SK-N-SH treated with all-trans-retinoic acid at 6 μM for 48 hours (cell line): ENCODE measurements at regions not wholly inside any gene's neighbourhood (a gene's known extent, or its start where the extent isn't known, plus 50 kb on each side); places are given as distances from the start of the nearest gene placed in this dataset.
A peak's percentile ranks its signal among the peaks of the same experiment; 100 is the strongest.

ENCODE experiments used
- ATAC-seq: fragments of 200-7000 bp; cut with Tn5 transposase; 3 replicates; pipeline ENCODE4 v1.9.1; 2020; ENCODE audit warnings: mild to moderate bottlenecking, moderate library complexity
- ARNTL ChIP-seq: fragments of 450-650 bp; formaldehyde crosslinking; IDR thresholded peaks from 2 replicates; pipeline ENCODE4 v1.5.0; 2020; ENCODE audit warnings: low read depth, mild to moderate bottlenecking, moderate library complexity, borderline replicate concordance
- BACH2 ChIP-seq: fragments of 250-450 bp; sonication (Bioruptor Pico); IDR thresholded peaks from 2 replicates; pipeline ENCODE4 v1.9.0; 2021; ENCODE audit warnings: mild to moderate bottlenecking, borderline replicate concordance
- CREB5 ChIP-seq: fragments of 250-450 bp; sonication (Bioruptor Pico); IDR thresholded peaks from 2 replicates; pipeline ENCODE4 v1.5.1; 2020; ENCODE audit warnings: low read depth, mild to moderate bottlenecking, moderate library complexity
- CSDC2 ChIP-seq: fragments of 250-450 bp; sonication (Bioruptor Pico); IDR thresholded peaks from 2 replicates; pipeline ENCODE4 v1.5.0; 2020; ENCODE audit warnings: mild to moderate bottlenecking, moderate library complexity
- GLIS3 ChIP-seq: fragments of 250-450 bp; sonication (Bioruptor Pico); IDR thresholded peaks from 2 replicates; pipeline ENCODE4 v1.5.0; 2020; ENCODE audit warnings: mild to moderate bottlenecking, moderate library complexity
- OSR1 ChIP-seq: fragments of 250-450 bp; sonication (Bioruptor Pico); IDR thresholded peaks from 2 replicates; pipeline ENCODE4 v1.8.0; 2022; ENCODE audit warnings: moderate library complexity, mild to moderate bottlenecking, inconsistent platforms
- POU6F1 ChIP-seq: fragments of 250-450 bp; sonication (Bioruptor Pico); IDR thresholded peaks from 2 replicates; pipeline ENCODE4 v1.8.0; 2021; ENCODE audit warnings: low read depth, mild to moderate bottlenecking, moderate library complexity, borderline replicate concordance
- PPARA ChIP-seq: fragments of 250-450 bp; sonication (Bioruptor Pico); IDR thresholded peaks from 2 replicates; pipeline ENCODE4 v1.5.0; 2020; ENCODE audit warnings: mild to moderate bottlenecking, borderline replicate concordance
- RARB ChIP-seq: fragments of 250-450 bp; sonication (Bioruptor Pico); IDR thresholded peaks from 2 replicates; pipeline ENCODE4 v1.8.0; 2021; ENCODE audit warnings: mild to moderate bottlenecking, moderate library complexity
- SNAI2 ChIP-seq: fragments of 250-450 bp; sonication (Bioruptor Pico); IDR thresholded peaks from 2 replicates; pipeline ENCODE4 v1.5.0; 2020; ENCODE audit warnings: mild to moderate bottlenecking, moderate library complexity
- TCF4 ChIP-seq: fragments of 250-450 bp; sonication (Bioruptor Pico); IDR thresholded peaks from 2 replicates; pipeline ENCODE4 v1.8.0; 2021; ENCODE audit warnings: mild to moderate bottlenecking, moderate library complexity, borderline replicate concordance
- TSHZ2 ChIP-seq: fragments of 250-450 bp; sonication (Bioruptor Pico); IDR thresholded peaks from 2 replicates; pipeline ENCODE4 v1.5.0; 2020; ENCODE audit warnings: mild to moderate bottlenecking, moderate library complexity
- ZFP30 ChIP-seq: fragments of 450-650 bp; formaldehyde crosslinking; IDR thresholded peaks from 2 replicates; pipeline ENCODE4 v1.5.0; 2022; ENCODE audit warnings: mild to moderate bottlenecking, moderate library complexity
- ZNF70 ChIP-seq: fragments of 450-650 bp; formaldehyde crosslinking; IDR thresholded peaks from 2 replicates; pipeline ENCODE4 v1.5.0; 2020; ENCODE audit warnings: mild to moderate bottlenecking, moderate library complexity
- ZNF8 ChIP-seq: fragments of 450-650 bp; formaldehyde crosslinking; IDR thresholded peaks from 2 replicates; pipeline ENCODE4 v1.5.0; 2020; ENCODE audit warnings: mild to moderate bottlenecking, moderate library complexity
- TF ChIP-seq, protein P1 (sequence below): fragments of 250-450 bp; sonication (Bioruptor Pico); IDR thresholded peaks from 2 replicates; pipeline ENCODE4 v1.5.1; 2021; ENCODE audit warnings: mild to moderate bottlenecking, moderate library complexity

DNA sequence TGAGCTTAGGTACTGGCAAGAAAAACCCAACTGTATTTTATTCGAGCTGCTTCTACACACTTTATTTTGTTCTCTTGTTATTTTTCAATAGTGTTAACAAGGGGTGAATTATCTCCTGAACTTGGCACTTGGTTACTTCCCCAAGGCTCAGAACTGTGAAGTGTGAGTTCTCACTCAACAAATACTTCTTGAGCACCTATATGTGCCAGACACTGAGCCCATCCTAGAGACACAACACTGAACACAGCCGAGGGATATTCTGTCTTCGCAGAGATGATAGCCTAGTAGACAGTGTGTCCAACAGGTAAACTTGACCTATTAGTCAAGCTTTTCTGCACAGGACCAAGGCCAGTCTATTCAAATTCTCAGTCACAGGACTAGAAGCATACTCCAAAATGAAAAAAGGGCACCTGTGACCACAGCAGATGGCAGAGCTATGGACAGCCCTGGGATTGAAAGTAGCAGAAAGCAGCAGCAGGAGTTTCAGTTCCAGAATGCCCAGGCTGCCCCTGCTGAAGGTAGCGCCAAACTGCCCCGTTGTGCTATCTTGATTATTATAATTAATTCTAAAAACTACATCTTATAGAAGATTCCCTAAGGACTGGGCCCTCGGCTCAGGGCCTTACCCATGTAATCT, 77.8 kb upstream of the TAB2 start:
- no peak for ATAC-seq
- no peak for TF ChIP-seq TSHZ2
- TF ChIP-seq ZNF70 (CRISPR knock-in tag), result no peak
- no peak for TF ChIP-seq ZNF8 (CRISPR knock-in tag)
- TF ChIP-seq TCF4, result no peak
- no peak for TF ChIP-seq SNAI2 (CRISPR knock-in tag)
- TF ChIP-seq RARB (CRISPR knock-in tag), result no peak
- no peak for TF ChIP-seq CREB5 (CRISPR knock-in tag)
- TF ChIP-seq GLIS3, result no peak
- TF ChIP-seq, protein P1, sequence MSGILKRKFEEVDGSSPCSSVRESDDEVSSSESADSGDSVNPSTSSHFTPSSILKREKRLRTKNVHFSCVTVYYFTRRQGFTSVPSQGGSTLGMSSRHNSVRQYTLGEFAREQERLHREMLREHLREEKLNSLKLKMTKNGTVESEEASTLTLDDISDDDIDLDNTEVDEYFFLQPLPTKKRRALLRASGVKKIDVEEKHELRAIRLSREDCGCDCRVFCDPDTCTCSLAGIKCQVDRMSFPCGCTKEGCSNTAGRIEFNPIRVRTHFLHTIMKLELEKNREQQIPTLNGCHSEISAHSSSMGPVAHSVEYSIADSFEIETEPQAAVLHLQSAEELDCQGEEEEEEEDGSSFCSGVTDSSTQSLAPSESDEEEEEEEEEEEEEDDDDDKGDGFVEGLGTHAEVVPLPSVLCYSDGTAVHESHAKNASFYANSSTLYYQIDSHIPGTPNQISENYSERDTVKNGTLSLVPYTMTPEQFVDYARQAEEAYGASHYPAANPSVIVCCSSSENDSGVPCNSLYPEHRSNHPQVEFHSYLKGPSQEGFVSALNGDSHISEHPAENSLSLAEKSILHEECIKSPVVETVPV (CRISPR knock-in tag), result no peak
- no peak for TF ChIP-seq ZFP30 (CRISPR knock-in tag)
- TF ChIP-seq, all 23 proteins: peak for 0

DNA sequence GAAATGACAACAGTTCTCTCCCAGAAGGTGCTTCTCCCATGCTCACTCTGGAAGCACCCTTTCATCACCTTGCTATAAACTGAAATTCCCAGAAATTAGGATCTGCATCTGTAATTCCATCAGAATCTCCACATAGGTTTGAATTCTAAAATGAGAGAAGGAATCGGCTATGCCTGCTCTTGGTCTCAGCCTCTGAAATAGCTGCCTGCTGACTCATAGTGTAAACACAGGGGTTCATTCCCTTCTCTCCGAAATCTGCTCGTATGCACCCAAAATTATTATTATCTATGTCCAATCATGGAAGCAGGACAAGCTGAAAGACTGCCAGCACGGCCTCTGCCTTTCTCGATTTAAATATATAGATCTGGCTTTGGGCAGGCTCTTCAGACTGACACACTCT, 74.6 kb upstream of the TAB2 start:
- peak; percentile 59; the same call in 2 of the 3 replicates for ATAC-seq
- TF ChIP-seq OSR1 (CRISPR knock-in tag), result no peak
- TF ChIP-seq SNAI2 (CRISPR knock-in tag), result no peak
- TF ChIP-seq ARNTL (CRISPR knock-in tag), result no peak
- no peak for TF ChIP-seq CREB5 (CRISPR knock-in tag)

GRCh38 chr6:149244105-149244504, 73.4 kb upstream of the TAB2 start:
- no peak for ATAC-seq
- TF ChIP-seq CSDC2, result no peak

GRCh38 chr6:149246691-149247384, 70.7 kb upstream of the TAB2 start:
- no peak for TF ChIP-seq SNAI2 (CRISPR knock-in tag)
- no peak for TF ChIP-seq CSDC2
- TF ChIP-seq OSR1 (CRISPR knock-in tag), result no peak
- no peak for TF ChIP-seq POU6F1
- no peak for TF ChIP-seq PPARA
- TF ChIP-seq BACH2 (CRISPR knock-in tag), result no peak
- TF ChIP-seq, protein P1 (CRISPR knock-in tag), result no peak
- TF ChIP-seq, all 23 proteins: peak for 0
- ATAC-seq, result no peak
